Mesenchymal stem cell (in vitro differentiated cells and primary cell): ENCODE measurements at regions not wholly inside any gene's neighbourhood (a gene's known extent, or its start where the extent isn't known, plus 50 kb on each side); places are given as distances from the start of the nearest gene placed in this dataset.

ENCODE experiments used
- DNase-seq: peaks from one replicate; pipeline ENCODE4 v3.0.0-alpha.2; 2013
- H2AFZ ChIP-seq: one replicate; pipeline ENCODE4 v1.6.1; 2013; ENCODE audit warnings: low read depth, mild to moderate bottlenecking, control low read depth, inconsistent platforms, low read length, moderate library complexity
- H2AK5ac ChIP-seq: 2 replicates; pipeline ENCODE4 v1.6.1; 2013; ENCODE audit warnings: low read length, moderate library complexity, mild to moderate bottlenecking, inconsistent platforms; ENCODE audit not compliant: severe bottlenecking
- H2BK120ac ChIP-seq: one replicate; pipeline ENCODE4 v1.6.1; 2013; ENCODE audit warnings: low read depth, mild to moderate bottlenecking, inconsistent platforms, low read length, moderate library complexity
- H2BK12ac ChIP-seq, 2 experiments: one replicate each; pipeline ENCODE4 v1.6.1; 2013; ENCODE audit warnings: inconsistent platforms in 2 of 2, low read length in 2 of 2, mild to moderate bottlenecking in 2 of 2, moderate library complexity in 2 of 2, control low read depth in 1 of 2
- H2BK15ac ChIP-seq: one replicate; pipeline ENCODE4 v1.6.1; 2013; ENCODE audit warnings: mild to moderate bottlenecking, low read depth, inconsistent platforms; ENCODE audit not compliant: poor library complexity, severe bottlenecking
- H2BK5ac ChIP-seq: 2 replicates; pipeline ENCODE4 v1.6.1; 2013; ENCODE audit warnings: low read depth, mild to moderate bottlenecking, low read length, control low read depth, inconsistent platforms; ENCODE audit not compliant: poor library complexity, severe bottlenecking
- H3K14ac ChIP-seq, 2 experiments: one replicate each; pipeline ENCODE4 v1.6.1; 2013; ENCODE audit warnings: inconsistent platforms in 2 of 2, low read length in 2 of 2, control low read depth in 1 of 2, mild to moderate bottlenecking in 1 of 2, moderate library complexity in 1 of 2
- H3K18ac ChIP-seq, 2 experiments: one replicate each; pipeline ENCODE4 v1.6.1; 2013; ENCODE audit warnings: inconsistent platforms in 2 of 2, low read length in 2 of 2, control low read depth in 1 of 2, low read depth in 1 of 2, mild to moderate bottlenecking in 1 of 2
- H3K23ac ChIP-seq, 2 experiments: one replicate each; pipeline ENCODE4 v1.6.1; 2013; ENCODE audit warnings: inconsistent platforms in 2 of 2, low read length in 2 of 2, mild to moderate bottlenecking in 2 of 2, moderate library complexity in 2 of 2, control low read depth in 1 of 2
- H3K27ac ChIP-seq: 2 replicates; pipeline ENCODE4 v1.5.1; 2013; ENCODE audit warnings: mild to moderate bottlenecking, moderate library complexity, low read length, control low read depth, inconsistent platforms; ENCODE audit not compliant: poor library complexity, severe bottlenecking
- H3K27me3 ChIP-seq, 2 experiments: 2 replicates each; pipeline versions ENCODE4 v1.6.1 to v1.7.0; 2013; ENCODE audit warnings: low read length in 2 of 2, mild to moderate bottlenecking in 2 of 2, moderate library complexity in 2 of 2, control low read depth in 1 of 2, inconsistent platforms in 1 of 2; ENCODE audit not compliant: control insufficient read depth in 1 of 2, insufficient read depth in 1 of 2
- H3K36me3 ChIP-seq, 2 experiments: 2 replicates each; pipeline versions ENCODE4 v1.6.1 to v1.7.0; 2013; ENCODE audit warnings: low read length in 2 of 2, control low read depth in 1 of 2, inconsistent platforms in 1 of 2, low read depth in 1 of 2, mild to moderate bottlenecking in 1 of 2; ENCODE audit not compliant: insufficient read depth in 2 of 2, control insufficient read depth in 1 of 2
- H3K4ac ChIP-seq, 2 experiments: one replicate each; pipeline ENCODE4 v1.6.1; 2013; ENCODE audit warnings: inconsistent platforms in 2 of 2, low read length in 2 of 2, mild to moderate bottlenecking in 2 of 2, moderate library complexity in 2 of 2, control low read depth in 1 of 2, low read depth in 1 of 2
- H3K4me1 ChIP-seq: 2 replicates; pipeline ENCODE4 v1.6.1; 2013; ENCODE audit warnings: low read depth, low read length, control low read depth; ENCODE audit not compliant: control insufficient read depth, insufficient read depth
- H3K4me2 ChIP-seq: 2 replicates; pipeline ENCODE4 v1.6.1; 2013; ENCODE audit warnings: low read length, mild to moderate bottlenecking, inconsistent platforms; ENCODE audit not compliant: poor library complexity, severe bottlenecking
- H3K4me3 ChIP-seq, 2 experiments: 2 replicates each; pipeline versions ENCODE4 v1.5.1 to v1.7.0; 2013; ENCODE audit warnings: low read length in 2 of 2, mild to moderate bottlenecking in 2 of 2, control low read depth in 1 of 2, low read depth in 1 of 2; ENCODE audit not compliant: insufficient read depth in 1 of 2
- H3K79me1 ChIP-seq: replicated peaks from 2 replicates; pipeline ENCODE4 v1.6.1; 2013; ENCODE audit warnings: mild to moderate bottlenecking, control low read depth, low read length, inconsistent platforms; ENCODE audit not compliant: poor library complexity, severe bottlenecking
- H3K9ac ChIP-seq: 2 replicates; pipeline ENCODE4 v1.7.0; 2013; ENCODE audit warnings: mild to moderate bottlenecking, low read length, moderate library complexity
- H3K9me3 ChIP-seq: 2 replicates; pipeline ENCODE4 v1.7.0; 2013; ENCODE audit warnings: mild to moderate bottlenecking, low read length; ENCODE audit not compliant: control insufficient read depth
- H4K8ac ChIP-seq: one replicate; pipeline ENCODE4 v1.6.1; 2013; ENCODE audit warnings: inconsistent platforms, mild to moderate bottlenecking, low read length, moderate library complexity
- H4K91ac ChIP-seq: one replicate; pipeline ENCODE4 v1.6.1; 2013; ENCODE audit warnings: mild to moderate bottlenecking, low read length, inconsistent platforms
- WGBS: methylation state at CpG from one replicate; pipeline ENCODE4 v1.1.7; 2013; ENCODE audit warnings: mixed read lengths; 5-methylcytosine and 5-hydroxymethylcytosine counted together

DNA sequence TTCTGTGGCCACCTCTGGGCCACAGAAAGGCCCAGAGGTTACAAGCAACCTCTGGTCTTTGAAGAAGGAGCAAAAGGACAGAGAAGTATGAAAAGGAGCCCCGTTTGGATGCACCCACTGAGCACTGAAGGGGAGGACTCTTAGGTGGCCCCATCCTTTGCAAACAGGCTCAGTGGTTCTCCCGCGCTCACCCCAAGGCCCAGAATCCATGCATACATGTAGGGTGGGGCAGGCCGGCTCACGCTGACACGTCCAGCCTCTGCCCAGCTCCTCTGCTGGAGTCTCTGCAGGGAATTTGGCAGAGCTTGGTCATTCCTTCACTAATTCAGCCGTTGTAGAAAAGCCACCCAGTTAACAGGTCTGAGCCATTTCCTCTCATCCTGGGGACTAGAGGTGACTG lies 61.3 kb upstream of the AJAP1 start:
- no peak overlapping the region for H2BK120ac ChIP-seq
- no peak overlapping the region for H4K91ac ChIP-seq
- H3K27ac ChIP-seq = no peak overlapping the region
- no peaks in the 10 kb centered on the region for H3K27me3 ChIP-seq
- no peak overlapping the region for H3K4ac ChIP-seq
- H2AK5ac ChIP-seq = no peak overlapping the region
- no peak overlapping the region for H3K4me2 ChIP-seq
- no peak overlapping the region for H3K23ac ChIP-seq
- no peak overlapping the region for H3K4me3 ChIP-seq
- 75% methylated on average over 7 of the region's 7 CpGs for WGBS
- H2BK5ac ChIP-seq = no peak overlapping the region
- no peaks in the 10 kb centered on the region for H3K4me1 ChIP-seq
- no peaks in the 10 kb centered on the region for H3K9me3 ChIP-seq
- H3K18ac ChIP-seq = no peak overlapping the region
- H3K36me3 ChIP-seq = no peaks in the 10 kb centered on the region
- H3K79me1 ChIP-seq = no peaks in the 10 kb centered on the region
- H3K14ac ChIP-seq = no peak overlapping the region
- no peak overlapping the region for H3K9ac ChIP-seq
- no peak overlapping the region for H2BK15ac ChIP-seq
- no peak overlapping the region for H2BK12ac ChIP-seq
- no peak overlapping the region for H2AFZ ChIP-seq
- DNase-seq = no peak
- no peak overlapping the region for H4K8ac ChIP-seq

DNA sequence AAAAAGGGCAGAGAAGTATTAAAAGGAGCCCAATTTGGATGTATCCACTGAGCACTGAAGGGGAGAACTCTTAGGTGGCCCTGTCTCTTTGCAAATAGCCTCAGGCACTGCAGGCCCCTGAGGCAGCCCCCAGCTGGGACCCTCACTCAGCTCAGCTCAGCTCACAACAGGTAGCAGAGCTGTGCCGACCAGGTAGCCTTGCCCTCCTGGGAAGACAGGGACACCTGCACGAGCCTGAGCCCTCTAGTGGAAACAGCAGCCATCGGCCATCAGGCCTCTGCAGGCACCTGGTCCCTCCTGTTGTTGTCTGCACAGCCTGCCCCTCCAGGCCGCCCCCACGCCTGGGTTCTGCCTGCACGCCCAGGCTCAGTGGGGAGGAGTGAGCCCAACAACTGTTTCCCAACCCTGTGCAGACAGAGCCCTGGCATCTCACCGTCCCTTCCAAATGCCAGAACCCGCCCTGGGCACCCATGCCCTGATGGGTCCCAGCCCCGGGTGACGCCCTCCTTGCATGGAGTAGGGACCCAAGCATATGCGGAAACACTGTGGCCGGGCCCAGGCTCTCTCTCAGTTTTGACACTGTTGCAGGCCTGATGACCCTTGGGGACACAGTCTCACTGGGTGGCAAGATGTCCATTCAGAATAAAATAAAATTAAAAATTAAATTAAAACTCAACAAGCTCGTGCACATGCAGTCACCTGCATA lies 60.0 kb upstream of the AJAP1 start:
- no peak overlapping the region for H4K8ac ChIP-seq
- H3K27me3 ChIP-seq = no peaks in the 10 kb centered on the region
- no peak overlapping the region for H3K9ac ChIP-seq
- H2BK12ac ChIP-seq = no peak overlapping the region
- no peak overlapping the region for H3K14ac ChIP-seq
- no peak overlapping the region for H3K4ac ChIP-seq
- no peak overlapping the region for H3K4me3 ChIP-seq
- H3K27ac ChIP-seq = no peak overlapping the region
- no peak overlapping the region for H2BK5ac ChIP-seq
- no peaks in the 10 kb centered on the region for H3K36me3 ChIP-seq
- H3K4me2 ChIP-seq = no peak overlapping the region
- no peak overlapping the region for H4K91ac ChIP-seq
- no peak overlapping the region for H2BK15ac ChIP-seq
- no peak overlapping the region for H3K18ac ChIP-seq
- no peaks in the 10 kb centered on the region for H3K79me1 ChIP-seq
- H2AFZ ChIP-seq = no peak overlapping the region
- WGBS = 74% methylated on average over 11 of the region's 13 CpGs
- no peaks in the 10 kb centered on the region for H3K9me3 ChIP-seq
- no peak overlapping the region for H2BK120ac ChIP-seq
- no peak overlapping the region for H2AK5ac ChIP-seq
- no peak for DNase-seq
- no peaks in the 10 kb centered on the region for H3K4me1 ChIP-seq
- no peak overlapping the region for H3K23ac ChIP-seq

DNA sequence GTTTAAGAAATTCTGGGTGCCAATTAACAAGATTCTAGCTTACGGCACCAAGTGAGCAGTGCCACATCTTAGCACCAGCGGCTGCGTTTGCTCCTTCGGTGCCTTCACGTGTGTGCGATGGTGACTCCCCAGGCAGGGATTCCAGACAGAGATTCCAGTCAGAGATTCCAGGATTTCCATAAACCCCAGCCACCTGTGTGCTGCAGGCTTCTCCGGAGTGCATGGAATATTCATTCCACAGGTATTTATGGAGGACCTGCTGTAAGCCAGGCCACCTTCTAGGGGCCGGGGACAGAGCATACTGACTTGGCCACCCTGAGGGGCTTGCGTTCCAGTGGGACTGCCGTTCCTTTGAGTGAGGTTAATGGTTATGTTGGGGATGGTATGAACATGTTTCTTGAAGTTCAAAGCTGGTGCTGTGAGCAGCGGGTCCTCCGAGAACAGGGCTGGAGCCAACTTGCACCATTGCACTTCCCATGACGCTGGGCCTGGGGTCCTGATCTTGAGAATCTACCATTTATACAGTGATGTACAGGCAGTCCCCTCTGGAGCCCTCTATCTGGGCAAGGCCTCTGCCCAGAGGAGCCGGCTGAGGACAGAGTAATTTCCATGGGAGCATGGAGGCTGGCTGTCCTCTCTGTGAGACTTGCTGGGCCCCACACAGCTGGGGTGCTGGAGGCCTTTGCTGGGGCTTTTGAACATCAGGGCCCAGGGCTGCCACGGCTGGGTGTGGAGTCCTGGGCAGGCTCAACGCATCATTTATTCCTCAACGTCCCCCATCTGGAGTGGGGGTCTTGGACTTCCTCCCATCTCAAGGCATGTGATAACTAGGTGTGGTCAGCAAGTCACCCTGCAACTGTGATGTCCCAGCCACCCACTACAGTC lies 58.8 kb upstream of the AJAP1 start:
- no peak overlapping the region for H4K91ac ChIP-seq
- H3K9me3 ChIP-seq = no peaks in the 10 kb centered on the region
- H3K79me1 ChIP-seq = no peaks in the 10 kb centered on the region
- no peak overlapping the region for H2BK5ac ChIP-seq
- H3K4ac ChIP-seq = no peak overlapping the region
- no peaks in the 10 kb centered on the region for H3K27me3 ChIP-seq
- no peak overlapping the region for H3K4me2 ChIP-seq
- no peak overlapping the region for H3K14ac ChIP-seq
- 82% methylated on average over 17 of the region's 17 CpGs for WGBS
- H3K9ac ChIP-seq = no peak overlapping the region
- no peak for DNase-seq
- H2AFZ ChIP-seq = no peak overlapping the region
- H3K4me3 ChIP-seq = no peak overlapping the region
- H3K27ac ChIP-seq = no peak overlapping the region
- H2BK12ac ChIP-seq = no peak overlapping the region
- H2BK120ac ChIP-seq = no peak overlapping the region
- H2BK15ac ChIP-seq = no peak overlapping the region
- no peak overlapping the region for H3K23ac ChIP-seq
- no peak overlapping the region for H3K18ac ChIP-seq
- H3K4me1 ChIP-seq = no peaks in the 10 kb centered on the region
- H4K8ac ChIP-seq = no peak overlapping the region
- no peaks in the 10 kb centered on the region for H3K36me3 ChIP-seq
- H2AK5ac ChIP-seq = no peak overlapping the region

DNA sequence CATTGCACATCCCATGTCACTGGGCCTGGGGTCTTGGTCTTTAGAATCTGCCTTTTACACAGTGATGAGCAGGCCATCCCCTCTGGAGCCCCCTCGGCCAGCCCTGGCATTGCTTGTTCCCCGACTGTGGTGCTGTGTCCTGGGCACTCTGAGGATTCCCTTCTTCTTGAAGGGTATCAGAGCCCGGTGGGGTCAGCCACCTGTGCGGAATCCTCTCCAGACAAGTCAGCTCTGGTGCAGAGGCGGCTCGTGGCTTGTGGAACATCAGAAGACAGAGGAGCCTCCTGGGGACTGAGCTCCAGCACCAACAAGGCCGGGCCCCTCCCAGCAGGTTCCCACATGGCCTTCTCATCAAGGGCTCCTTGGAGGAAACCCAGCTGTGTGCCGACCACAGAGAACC lies 57.9 kb upstream of the AJAP1 start:
- Histone ChIP-seq H3K79me1 (no peaks in the 10 kb centered on the region), H3K18ac (no peak overlapping the region), H2BK120ac (no peak overlapping the region), H2BK12ac (no peak overlapping the region), H4K91ac (no peak overlapping the region), H3K23ac (no peak overlapping the region), H4K8ac (no peak overlapping the region), H3K27me3 (no peaks in the 10 kb centered on the region), H2BK15ac (no peak overlapping the region), H3K4me2 (no peak overlapping the region), H2AFZ (no peak overlapping the region), H3K36me3 (no peaks in the 10 kb centered on the region), H2AK5ac (no peak overlapping the region), H3K14ac (no peak overlapping the region), H2BK5ac (no peak overlapping the region), H3K4ac (no peak overlapping the region), H3K27ac (no peak overlapping the region), H3K4me1 (no peaks in the 10 kb centered on the region), H3K9ac (no peak overlapping the region), H3K9me3 (no peaks in the 10 kb centered on the region), H3K4me3 (no peak overlapping the region)
- no peak for DNase-seq
- 86% methylated on average over 8 of the region's 8 CpGs for WGBS
